SK-N-MC (cell line): ENCODE measurements at regions not wholly inside any gene's neighbourhood (a gene's known extent, or its start where the extent isn't known, plus 50 kb on each side); places are given as distances from the start of the nearest gene placed in this dataset.

ENCODE experiments used
- EZH2 ChIP-seq: fragments of 200-600 bp; sonication (generic); IDR thresholded peaks from one replicate; pipeline ENCODE4 v1.6.1; 2017; ENCODE audit warnings: antibody characterized with exemption
- FOXP2 ChIP-seq: optimal IDR thresholded peaks from 2 replicates; pipeline ENCODE3; 2011; ENCODE audit warnings: mild to moderate bottlenecking, moderate library complexity; ENCODE audit not compliant: insufficient read depth; ENCODE audit errors: extremely low read length, control extremely low read depth
- POLR2AphosphoS5 ChIP-seq: IDR thresholded peaks from 2 replicates; pipeline ENCODE4 v1.6.1; 2012; ENCODE audit warnings: mild to moderate bottlenecking, low read depth, low read length, borderline replicate concordance

GRCh38 chr18:34115409-34116081 lies 109.2 kb downstream of the NOL4 start:
- TF ChIP-seq EZH2 (no peak), POLR2AphosphoS5 (no peak), FOXP2 (no peak)
